SK-N-SH (cell line): ENCODE measurements at regions not wholly inside any gene's neighbourhood (a gene's known extent, or its start where the extent isn't known, plus 50 kb on each side); places are given as distances from the start of the nearest gene placed in this dataset.

Source experiments
- CTCF ChIA-PET: fragments of 300-600, 350-600 bp; formaldehyde crosslinking; extraction: SDS; loops from one replicate; lab custom pipeline; 2021; lab: Yijun Ruan, JAX
- POLR2A ChIA-PET: fragments of 350-600 bp; sonication (Branson Sonifier 250); formaldehyde crosslinking; extraction: SDS; loops from one replicate; lab custom pipeline; 2020; ENCODE audit warnings: antibody characterized with exemption, inconsistent platforms; lab: Yijun Ruan, JAX
- DNase-seq: peaks from one replicate; pipeline ENCODE4 v3.0.0; 2012
- H2AFZ ChIP-seq: fragments of 200-600 bp; sonication (generic); 2 replicates; pipeline ENCODE4 v1.8.1; 2016; ENCODE audit warnings: antibody characterized with exemption, mild to moderate bottlenecking, low read depth
- H3F3A ChIP-seq: fragments of 200-600 bp; sonication (generic); replicated peaks from 2 replicates; pipeline ENCODE3; 2016; ENCODE audit warnings: antibody characterized with exemption, mild to moderate bottlenecking; ENCODE audit not compliant: insufficient read depth
- H3K27ac ChIP-seq, 2 experiments: fragments of 200-500 bp in 1 of 2; fragments of 200-600 bp in 1 of 2; sonication (Bioruptor generic) in 1 of 2; sonication (generic), shearing (Covaris generic) in 1 of 2; 2 replicates each; pipeline versions ENCODE4 v1.5.1 to v1.6.1; 2014 to 2016; ENCODE audit warnings: low read depth in 2 of 2, inconsistent platforms in 1 of 2, low read length in 1 of 2, mild to moderate bottlenecking in 1 of 2, mixed read lengths in 1 of 2
- H3K27me3 ChIP-seq: fragments of 200-600 bp; sonication (generic), shearing (Covaris generic); 2 replicates; pipeline ENCODE4 v1.6.1; 2016; ENCODE audit warnings: mixed run types; ENCODE audit not compliant: insufficient read depth
- H3K36me3 ChIP-seq, 2 experiments: fragments of 200-500 bp in 1 of 2; fragments of 200-600 bp in 1 of 2; sonication (Bioruptor generic) in 1 of 2; sonication (generic) in 1 of 2; replicated peaks in 1 of 2; 2 replicates each; pipeline versions ENCODE3 to v1.5.1; 2014 to 2016; ENCODE audit warnings: low read length in 1 of 2, mild to moderate bottlenecking in 1 of 2; ENCODE audit not compliant: insufficient read depth in 2 of 2, control insufficient read depth in 1 of 2
- H3K4me1 ChIP-seq, 2 experiments: fragments of 200-500 bp in 1 of 2; fragments of 200-600 bp in 1 of 2; sonication (Bioruptor generic) in 1 of 2; sonication (generic), shearing (Covaris generic) in 1 of 2; 2 replicates each; pipeline versions ENCODE4 v1.5.1 to v1.6.1; 2014 to 2016; ENCODE audit warnings: low read depth in 1 of 2, low read length in 1 of 2, mixed run types in 1 of 2; ENCODE audit not compliant: insufficient read depth in 2 of 2, control insufficient read depth in 1 of 2
- H3K4me2 ChIP-seq: fragments of 200-600 bp; sonication (generic), shearing (Covaris generic); 2 replicates; pipeline ENCODE4 v1.6.1; 2017; ENCODE audit warnings: mixed run types
- H3K4me3 ChIP-seq, 2 experiments: fragments of 200-500 bp in 1 of 2; fragments of 200-600 bp in 1 of 2; sonication (Bioruptor generic) in 1 of 2; sonication (generic), shearing (Covaris generic) in 1 of 2; 2 replicates each; pipeline versions ENCODE4 v1.5.1 to v1.8.1; 2014 to 2016; ENCODE audit warnings: low read depth in 2 of 2, inconsistent platforms in 1 of 2, low read length in 1 of 2, mild to moderate bottlenecking in 1 of 2, mixed read lengths in 1 of 2, moderate library complexity in 1 of 2
- H3K79me2 ChIP-seq: fragments of 200-600 bp; sonication (generic); 2 replicates; pipeline ENCODE4 v1.8.1; 2017; ENCODE audit warnings: mild to moderate bottlenecking; ENCODE audit not compliant: insufficient read depth
- H3K9ac ChIP-seq: fragments of 200-600 bp; sonication (generic); 2 replicates; pipeline ENCODE4 v1.6.1; 2017; ENCODE audit warnings: mixed run types
- H3K9me2 ChIP-seq: fragments of 200-600 bp; sonication (generic); 2 replicates; pipeline ENCODE4 v1.6.1; 2017; ENCODE audit warnings: mixed run types
- H3K9me3 ChIP-seq: fragments of 200-600 bp; sonication (generic); 2 replicates; pipeline ENCODE4 v1.6.1; 2017; ENCODE audit warnings: mixed run types, mild to moderate bottlenecking, moderate library complexity
- H4K20me1 ChIP-seq: fragments of 200-600 bp; sonication (generic); 2 replicates; pipeline ENCODE4 v1.6.1; 2017; ENCODE audit warnings: mild to moderate bottlenecking, mixed run types; ENCODE audit not compliant: insufficient read depth
- CHD2 ChIP-seq: fragments of 150-350 bp; IDR thresholded peaks from 2 replicates; pipeline ENCODE4 v1.6.1; 2018; ENCODE audit warnings: low read length; ENCODE audit not compliant: partially characterized antibody
- EP300 ChIP-seq, 2 experiments: IDR thresholded peaks; 2 replicates each; pipeline versions ENCODE4 v1.4.0 to v1.6.1; 2012; ENCODE audit warnings: borderline replicate concordance in 1 of 2, low read depth in 1 of 2, low read length in 1 of 2
- FOXM1 ChIP-seq: IDR thresholded peaks from 2 replicates; pipeline ENCODE4 v1.4.0; 2012; ENCODE audit warnings: low read depth, mild to moderate bottlenecking
- GABPA ChIP-seq: IDR thresholded peaks from 2 replicates; pipeline ENCODE4 v1.4.0; 2012; ENCODE audit warnings: low read depth, mild to moderate bottlenecking
- RCOR1 ChIP-seq: fragments of 150-350 bp; IDR thresholded peaks from 2 replicates; pipeline ENCODE4 v1.6.1; 2017; ENCODE audit warnings: antibody characterized with exemption, low read length
- YY1 ChIP-seq: IDR thresholded peaks from 2 replicates; pipeline ENCODE4 v1.4.0; 2012; ENCODE audit warnings: low read depth, mild to moderate bottlenecking
- WGBS: methylation state at CpG from one replicate; pipeline ENCODE4 v1.1.6; 2017; ENCODE audit warnings: low lambda C conversion rate; 5-methylcytosine and 5-hydroxymethylcytosine counted together
- TF ChIP-seq, protein P1 (sequence below): IDR thresholded peaks from 2 replicates; pipeline ENCODE4; 2012
- TF ChIP-seq, protein P2 (sequence below): IDR thresholded peaks from 2 replicates; pipeline ENCODE4 v1.4.0; 2012; ENCODE audit warnings: low read depth, borderline replicate concordance
- TF ChIP-seq, protein P3 (sequence below): IDR thresholded peaks from 2 replicates; pipeline ENCODE4 v1.4.0; 2012; ENCODE audit warnings: low read depth, borderline replicate concordance
- TF ChIP-seq, protein P4 (sequence below): fragments of 150-350 bp; IDR thresholded peaks from 2 replicates; pipeline ENCODE4 v1.6.1; 2016; ENCODE audit warnings: mild to moderate bottlenecking, low read depth, low read length
- TF ChIP-seq, protein P5 (sequence below): fragments of 200-600 bp; sonication (generic); IDR thresholded peaks from 2 replicates; pipeline ENCODE4 v1.6.1; 2017; ENCODE audit warnings: antibody characterized with exemption, mild to moderate bottlenecking, moderate library complexity

DNA sequence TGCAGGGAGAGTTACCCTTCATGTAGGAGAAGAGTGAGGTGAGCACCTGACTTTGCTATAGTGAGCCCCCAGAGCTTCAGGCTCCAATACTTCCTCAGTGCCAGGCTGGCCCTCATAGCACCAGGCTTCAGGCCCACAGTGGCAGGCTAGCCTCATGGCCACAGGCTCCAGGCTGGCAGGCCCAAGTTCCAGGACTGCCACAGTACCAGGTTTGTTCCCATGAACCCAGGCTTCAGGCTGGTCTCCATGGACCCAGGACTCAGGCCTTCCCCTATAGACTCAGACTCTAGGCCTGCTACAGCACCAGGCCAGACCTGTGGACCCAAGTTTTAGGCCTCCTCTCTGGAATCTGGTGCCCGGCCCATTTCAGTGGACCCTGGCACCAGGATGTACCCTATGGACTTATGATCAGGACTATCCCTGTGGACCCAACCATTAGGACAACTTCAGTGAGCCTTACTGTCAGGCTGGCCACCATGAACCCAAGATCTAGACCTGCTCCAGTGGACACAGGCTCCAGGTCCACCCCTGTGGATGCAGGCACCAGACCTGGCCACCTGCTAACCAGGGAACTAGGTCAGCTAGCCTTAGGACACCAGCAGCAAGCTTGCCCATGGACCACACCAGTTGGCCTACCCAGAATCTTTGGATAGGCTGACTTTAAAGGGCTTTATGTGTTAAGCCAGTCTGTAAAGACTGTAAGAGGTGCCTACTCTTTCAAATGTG is 658.2 kb downstream of the KLHL13 start:
- H3K9me3 ChIP-seq = no peaks in the 10 kb centered on the region
- TF ChIP-seq RCOR1 = no peak
- TF ChIP-seq, protein P1, sequence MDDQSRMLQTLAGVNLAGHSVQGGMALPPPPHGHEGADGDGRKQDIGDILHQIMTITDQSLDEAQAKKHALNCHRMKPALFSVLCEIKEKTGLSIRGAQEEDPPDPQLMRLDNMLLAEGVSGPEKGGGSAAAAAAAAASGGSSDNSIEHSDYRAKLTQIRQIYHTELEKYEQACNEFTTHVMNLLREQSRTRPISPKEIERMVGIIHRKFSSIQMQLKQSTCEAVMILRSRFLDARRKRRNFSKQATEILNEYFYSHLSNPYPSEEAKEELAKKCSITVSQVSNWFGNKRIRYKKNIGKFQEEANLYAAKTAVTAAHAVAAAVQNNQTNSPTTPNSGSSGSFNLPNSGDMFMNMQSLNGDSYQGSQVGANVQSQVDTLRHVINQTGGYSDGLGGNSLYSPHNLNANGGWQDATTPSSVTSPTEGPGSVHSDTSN = no peak
- TF ChIP-seq, protein P2, sequence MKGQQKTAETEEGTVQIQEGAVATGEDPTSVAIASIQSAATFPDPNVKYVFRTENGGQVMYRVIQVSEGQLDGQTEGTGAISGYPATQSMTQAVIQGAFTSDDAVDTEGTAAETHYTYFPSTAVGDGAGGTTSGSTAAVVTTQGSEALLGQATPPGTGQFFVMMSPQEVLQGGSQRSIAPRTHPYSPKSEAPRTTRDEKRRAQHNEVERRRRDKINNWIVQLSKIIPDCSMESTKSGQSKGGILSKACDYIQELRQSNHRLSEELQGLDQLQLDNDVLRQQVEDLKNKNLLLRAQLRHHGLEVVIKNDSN = no peak
- TF ChIP-seq EP300 (IDR thresholded peaks at IDR 0.05; ENCODE audit: borderline replicate concordance in 1 of 2, low read depth in 1 of 2, low read length in 1 of 2) = no peak
- no peak for TF ChIP-seq CHD2
- TF ChIP-seq, protein P3, sequence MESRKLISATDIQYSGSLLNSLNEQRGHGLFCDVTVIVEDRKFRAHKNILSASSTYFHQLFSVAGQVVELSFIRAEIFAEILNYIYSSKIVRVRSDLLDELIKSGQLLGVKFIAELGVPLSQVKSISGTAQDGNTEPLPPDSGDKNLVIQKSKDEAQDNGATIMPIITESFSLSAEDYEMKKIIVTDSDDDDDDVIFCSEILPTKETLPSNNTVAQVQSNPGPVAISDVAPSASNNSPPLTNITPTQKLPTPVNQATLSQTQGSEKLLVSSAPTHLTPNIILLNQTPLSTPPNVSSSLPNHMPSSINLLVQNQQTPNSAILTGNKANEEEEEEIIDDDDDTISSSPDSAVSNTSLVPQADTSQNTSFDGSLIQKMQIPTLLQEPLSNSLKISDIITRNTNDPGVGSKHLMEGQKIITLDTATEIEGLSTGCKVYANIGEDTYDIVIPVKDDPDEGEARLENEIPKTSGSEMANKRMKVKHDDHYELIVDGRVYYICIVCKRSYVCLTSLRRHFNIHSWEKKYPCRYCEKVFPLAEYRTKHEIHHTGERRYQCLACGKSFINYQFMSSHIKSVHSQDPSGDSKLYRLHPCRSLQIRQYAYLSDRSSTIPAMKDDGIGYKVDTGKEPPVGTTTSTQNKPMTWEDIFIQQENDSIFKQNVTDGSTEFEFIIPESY = no peak
- TF ChIP-seq GABPA = no peak
- no peak for TF ChIP-seq FOXM1
- TF ChIP-seq, all 33 proteins: peak for 0
- no CpG with 5 or more reads among the region's 1 CpG for WGBS
- no peaks in the 10 kb centered on the region for H3F3A ChIP-seq
- no peak for DNase-seq
- H3K9ac ChIP-seq = no peak overlapping the region
- H4K20me1 ChIP-seq = no peaks in the 10 kb centered on the region
- no peaks in the 10 kb centered on the region for H3K27me3 ChIP-seq
- no peaks in the 10 kb centered on the region for H3K79me2 ChIP-seq
- H3K9me2 ChIP-seq = no peaks in the 10 kb centered on the region
- H3K4me1 ChIP-seq = no peaks in the 10 kb centered on the region
- ChIA-PET CTCF (no interaction called here), POLR2A (no interaction called here)
- H3K4me3 ChIP-seq = no peak overlapping the region
- H3K4me2 ChIP-seq = no peak overlapping the region
- H2AFZ ChIP-seq = no peak overlapping the region
- H3K27ac ChIP-seq = no peak overlapping the region
- H3K36me3 ChIP-seq = no peaks in the 10 kb centered on the region

DNA sequence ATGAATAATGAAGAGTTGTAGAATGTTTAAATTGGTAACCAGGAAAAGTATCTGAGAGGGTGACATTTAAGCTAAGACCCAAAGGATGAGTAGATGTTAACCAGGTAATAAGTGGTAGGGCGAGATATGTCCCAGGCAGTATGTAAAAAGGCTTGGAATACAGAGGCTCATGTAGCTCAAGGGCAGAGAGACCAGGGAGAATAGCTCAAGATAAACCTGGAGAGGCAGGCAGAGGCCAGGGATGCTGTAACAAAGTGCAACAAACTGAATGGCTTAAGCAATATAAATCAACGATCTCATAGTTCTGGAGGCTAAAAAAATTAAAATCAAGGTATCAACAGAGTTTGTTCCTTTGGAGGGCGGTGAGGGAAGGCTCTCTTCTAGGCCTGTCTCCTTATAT is 660.8 kb downstream of the KLHL13 start:
- ChIA-PET POLR2A (no interaction called here), CTCF (no interaction called here)
- Histone ChIP-seq H3K79me2 (no peaks in the 10 kb centered on the region), H3K4me3 (no peak overlapping the region), H3K27me3 (no peaks in the 10 kb centered on the region), H2AFZ (no peak overlapping the region), H4K20me1 (no peaks in the 10 kb centered on the region), H3K9me2 (no peaks in the 10 kb centered on the region), H3F3A (no peaks in the 10 kb centered on the region), H3K4me1 (no peaks in the 10 kb centered on the region), H3K9ac (no peak overlapping the region), H3K36me3 (no peaks in the 10 kb centered on the region), H3K27ac (no peak overlapping the region), H3K9me3 (no peaks in the 10 kb centered on the region), H3K4me2 (no peak overlapping the region)
- no peak for DNase-seq
- 8% methylated on average over 3 of the region's 3 CpGs for WGBS
- no peak for TF ChIP-seq YY1
- TF ChIP-seq, protein P4, sequence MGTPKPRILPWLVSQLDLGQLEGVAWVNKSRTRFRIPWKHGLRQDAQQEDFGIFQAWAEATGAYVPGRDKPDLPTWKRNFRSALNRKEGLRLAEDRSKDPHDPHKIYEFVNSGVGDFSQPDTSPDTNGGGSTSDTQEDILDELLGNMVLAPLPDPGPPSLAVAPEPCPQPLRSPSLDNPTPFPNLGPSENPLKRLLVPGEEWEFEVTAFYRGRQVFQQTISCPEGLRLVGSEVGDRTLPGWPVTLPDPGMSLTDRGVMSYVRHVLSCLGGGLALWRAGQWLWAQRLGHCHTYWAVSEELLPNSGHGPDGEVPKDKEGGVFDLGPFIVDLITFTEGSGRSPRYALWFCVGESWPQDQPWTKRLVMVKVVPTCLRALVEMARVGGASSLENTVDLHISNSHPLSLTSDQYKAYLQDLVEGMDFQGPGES = no peak
- TF ChIP-seq, protein P5, sequence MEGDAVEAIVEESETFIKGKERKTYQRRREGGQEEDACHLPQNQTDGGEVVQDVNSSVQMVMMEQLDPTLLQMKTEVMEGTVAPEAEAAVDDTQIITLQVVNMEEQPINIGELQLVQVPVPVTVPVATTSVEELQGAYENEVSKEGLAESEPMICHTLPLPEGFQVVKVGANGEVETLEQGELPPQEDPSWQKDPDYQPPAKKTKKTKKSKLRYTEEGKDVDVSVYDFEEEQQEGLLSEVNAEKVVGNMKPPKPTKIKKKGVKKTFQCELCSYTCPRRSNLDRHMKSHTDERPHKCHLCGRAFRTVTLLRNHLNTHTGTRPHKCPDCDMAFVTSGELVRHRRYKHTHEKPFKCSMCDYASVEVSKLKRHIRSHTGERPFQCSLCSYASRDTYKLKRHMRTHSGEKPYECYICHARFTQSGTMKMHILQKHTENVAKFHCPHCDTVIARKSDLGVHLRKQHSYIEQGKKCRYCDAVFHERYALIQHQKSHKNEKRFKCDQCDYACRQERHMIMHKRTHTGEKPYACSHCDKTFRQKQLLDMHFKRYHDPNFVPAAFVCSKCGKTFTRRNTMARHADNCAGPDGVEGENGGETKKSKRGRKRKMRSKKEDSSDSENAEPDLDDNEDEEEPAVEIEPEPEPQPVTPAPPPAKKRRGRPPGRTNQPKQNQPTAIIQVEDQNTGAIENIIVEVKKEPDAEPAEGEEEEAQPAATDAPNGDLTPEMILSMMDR = no peak
- TF ChIP-seq, all 33 proteins: peak for 0
